ENCODE measurements at regions not wholly inside any gene's neighbourhood (a gene's known extent, or its start where the extent isn't known, plus 50 kb on each side); places are given as distances from the start of the nearest gene placed in this dataset.

DNA sequence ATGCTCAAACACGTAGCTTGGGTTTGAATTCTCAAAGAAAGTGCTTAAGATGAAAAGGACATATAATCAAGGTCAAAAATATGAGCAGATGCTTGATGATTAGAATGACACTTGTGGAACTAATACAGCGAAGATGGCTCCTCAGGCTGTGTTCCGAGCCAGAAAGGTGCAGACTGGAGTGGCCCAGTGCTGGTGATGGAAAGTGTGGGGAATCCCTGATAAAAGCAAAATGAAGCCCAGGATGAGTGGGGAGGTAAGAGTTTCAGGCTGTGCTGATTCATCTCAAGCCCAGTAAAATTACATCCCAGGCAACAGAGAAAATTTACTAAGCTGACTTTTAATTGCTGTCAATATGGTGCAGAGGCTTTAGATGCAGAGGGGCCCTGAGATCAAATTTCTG is 77.8 kb upstream of the IKZF1 start:
- FAIRE-seq (no peak), DNase-seq (ENCODE audit: low read depth) (no peak)
- H2AFZ ChIP-seq (ENCODE audit: low read depth, low read length) = no peak overlapping the region
- H3K79me2 ChIP-seq (ENCODE audit: insufficient read depth, low read length) = no peaks in the 10 kb centered on the region
- no peak overlapping the region for H3K9ac ChIP-seq (ENCODE audit: low read length)
- no peaks in the 10 kb centered on the region for H4K20me1 ChIP-seq (ENCODE audit: insufficient read depth, low read length)
- peaks cover 10% of the 10 kb centered on the region for H3K9me3 ChIP-seq (ENCODE audit: insufficient read depth, low read depth, low read length)
- H3K36me3 Mint-ChIP-seq (ENCODE audit: low read depth, unreplicated experiment) = no peaks in the 10 kb centered on the region
- peaks cover 11% of the 10 kb centered on the region for H3K9me3 Mint-ChIP-seq (ENCODE audit: unreplicated experiment)
- H3K4me1 ChIP-seq (ENCODE audit: insufficient read depth, low read length) = no peaks in the 10 kb centered on the region
- TF ChIP-seq, protein P1, sequence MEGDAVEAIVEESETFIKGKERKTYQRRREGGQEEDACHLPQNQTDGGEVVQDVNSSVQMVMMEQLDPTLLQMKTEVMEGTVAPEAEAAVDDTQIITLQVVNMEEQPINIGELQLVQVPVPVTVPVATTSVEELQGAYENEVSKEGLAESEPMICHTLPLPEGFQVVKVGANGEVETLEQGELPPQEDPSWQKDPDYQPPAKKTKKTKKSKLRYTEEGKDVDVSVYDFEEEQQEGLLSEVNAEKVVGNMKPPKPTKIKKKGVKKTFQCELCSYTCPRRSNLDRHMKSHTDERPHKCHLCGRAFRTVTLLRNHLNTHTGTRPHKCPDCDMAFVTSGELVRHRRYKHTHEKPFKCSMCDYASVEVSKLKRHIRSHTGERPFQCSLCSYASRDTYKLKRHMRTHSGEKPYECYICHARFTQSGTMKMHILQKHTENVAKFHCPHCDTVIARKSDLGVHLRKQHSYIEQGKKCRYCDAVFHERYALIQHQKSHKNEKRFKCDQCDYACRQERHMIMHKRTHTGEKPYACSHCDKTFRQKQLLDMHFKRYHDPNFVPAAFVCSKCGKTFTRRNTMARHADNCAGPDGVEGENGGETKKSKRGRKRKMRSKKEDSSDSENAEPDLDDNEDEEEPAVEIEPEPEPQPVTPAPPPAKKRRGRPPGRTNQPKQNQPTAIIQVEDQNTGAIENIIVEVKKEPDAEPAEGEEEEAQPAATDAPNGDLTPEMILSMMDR (IDR thresholded peaks at IDR 0.05; ENCODE audit: insufficient read depth, low read depth, low read length) = no peak
- TF ChIP-seq EZH2 (IDR thresholded peaks at IDR 0.05; ENCODE audit: insufficient read depth, low read length) = no peak
- no peaks in the 10 kb centered on the region for H3K4me1 Mint-ChIP-seq (ENCODE audit: low read depth, unreplicated experiment)
- no peaks in the 10 kb centered on the region for H3K27me3 Mint-ChIP-seq (ENCODE audit: low read depth, unreplicated experiment)
- H3K27ac ChIP-seq (ENCODE audit: low read depth, low read length) = no peak overlapping the region
- H3K27me3 ChIP-seq (ENCODE audit: insufficient read depth, low read length) = no peaks in the 10 kb centered on the region
- no peak overlapping the region for H3K4me2 ChIP-seq (ENCODE audit: low read length)
- H3K4me3 ChIP-seq (ENCODE audit: insufficient read depth, low read depth, low read length) = no peak overlapping the region
- H3K27ac Mint-ChIP-seq (ENCODE audit: unreplicated experiment) = no peak overlapping the region
- H3K36me3 ChIP-seq (ENCODE audit: insufficient read depth, low read length) = no peaks in the 10 kb centered on the region
- no peak overlapping the region for H3K4me3 Mint-ChIP-seq (ENCODE audit: unreplicated experiment)

DNA sequence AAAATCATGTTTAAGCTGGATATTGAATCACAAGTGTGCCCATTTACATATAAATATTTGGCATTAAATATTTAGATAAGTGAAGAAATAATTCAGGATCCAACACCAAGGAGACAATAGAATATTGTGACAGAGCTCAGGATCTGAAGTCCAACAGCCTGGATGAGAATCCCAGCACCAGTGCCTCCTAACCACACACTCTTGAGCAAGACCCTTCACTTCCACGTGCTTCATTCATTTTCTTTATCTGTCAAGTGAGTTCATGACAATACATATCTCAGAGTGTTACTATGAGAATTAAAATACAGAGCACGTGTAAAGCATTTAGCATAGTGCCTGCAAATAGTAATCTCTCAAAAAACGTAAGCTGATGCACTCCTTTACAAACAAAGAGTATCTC is 78.4 kb upstream of the IKZF1 start:
- Histone ChIP-seq H3K4me1 (ENCODE audit: insufficient read depth, low read length) (no peaks in the 10 kb centered on the region), H4K20me1 (ENCODE audit: insufficient read depth, low read length) (no peaks in the 10 kb centered on the region), H3K27me3 (ENCODE audit: insufficient read depth, low read length) (no peaks in the 10 kb centered on the region), H3K79me2 (ENCODE audit: insufficient read depth, low read length) (no peaks in the 10 kb centered on the region), H3K4me2 (ENCODE audit: low read length) (no peak overlapping the region), H3K9ac (ENCODE audit: low read length) (no peak overlapping the region), H3K27ac (ENCODE audit: low read depth, low read length) (no peak overlapping the region), H3K4me3 (ENCODE audit: insufficient read depth, low read depth, low read length) (no peak overlapping the region), H3K36me3 (ENCODE audit: insufficient read depth, low read length) (no peaks in the 10 kb centered on the region), H2AFZ (ENCODE audit: low read depth, low read length) (no peak overlapping the region), H3K9me3 (ENCODE audit: insufficient read depth, low read depth, low read length) (peaks cover 10% of the 10 kb centered on the region)
- Mint-ChIP-seq H3K27ac (ENCODE audit: unreplicated experiment) (no peak overlapping the region), H3K4me3 (ENCODE audit: unreplicated experiment) (no peak overlapping the region), H3K36me3 (ENCODE audit: low read depth, unreplicated experiment) (no peaks in the 10 kb centered on the region), H3K27me3 (ENCODE audit: low read depth, unreplicated experiment) (no peaks in the 10 kb centered on the region), H3K4me1 (ENCODE audit: low read depth, unreplicated experiment) (no peaks in the 10 kb centered on the region), H3K9me3 (ENCODE audit: unreplicated experiment) (peaks cover 10% of the 10 kb centered on the region)
- FAIRE-seq = no peak
- TF ChIP-seq EZH2 (IDR thresholded peaks at IDR 0.05; ENCODE audit: insufficient read depth, low read length) = no peak
- TF ChIP-seq, protein P1 (IDR thresholded peaks at IDR 0.05; ENCODE audit: insufficient read depth, low read depth, low read length) = no peak
- DNase-seq (ENCODE audit: low read depth) = no peak

DNA sequence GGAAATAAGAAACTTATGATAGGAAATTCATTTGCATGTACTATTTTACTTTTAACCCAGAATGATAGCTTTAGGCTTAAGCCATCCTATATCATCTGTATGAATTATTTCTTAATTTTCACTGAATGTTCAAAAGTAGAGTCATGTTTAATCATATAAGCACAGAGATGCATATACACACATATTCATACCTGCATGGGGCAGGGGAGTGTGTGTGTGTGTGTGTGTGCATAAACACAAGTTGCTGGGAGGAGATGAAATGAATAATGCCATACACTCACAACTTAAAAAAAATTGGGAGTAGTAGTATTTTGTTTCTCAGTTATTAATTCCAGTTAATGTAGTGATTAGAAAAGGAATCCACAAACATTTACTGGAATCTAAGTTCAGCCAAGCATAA is 83.1 kb upstream of the IKZF1 start:
- no peak overlapping the region for H3K27ac Mint-ChIP-seq (ENCODE audit: unreplicated experiment)
- no peak for DNase-seq (ENCODE audit: low read depth)

More for the DNA sequence above, 83.1 kb upstream of the IKZF1 start:
- no peak overlapping the region for H2AFZ ChIP-seq (ENCODE audit: low read depth, low read length)
- no peak overlapping the region for H3K4me2 ChIP-seq (ENCODE audit: low read length)
- H3K9me3 ChIP-seq (ENCODE audit: insufficient read depth, low read depth, low read length) = peaks cover 6% of the 10 kb centered on the region
- no peaks in the 10 kb centered on the region for H3K36me3 ChIP-seq (ENCODE audit: insufficient read depth, low read length)
- TF ChIP-seq, protein P1 (IDR thresholded peaks at IDR 0.05; ENCODE audit: insufficient read depth, low read depth, low read length) = no peak
- no peak for TF ChIP-seq EZH2 (IDR thresholded peaks at IDR 0.05; ENCODE audit: insufficient read depth, low read length)
- Mint-ChIP-seq H3K4me3 (ENCODE audit: unreplicated experiment) (no peak overlapping the region), H3K9me3 (ENCODE audit: unreplicated experiment) (peaks cover 7% of the 10 kb centered on the region), H3K36me3 (ENCODE audit: low read depth, unreplicated experiment) (no peaks in the 10 kb centered on the region), H3K27me3 (ENCODE audit: low read depth, unreplicated experiment) (peaks cover 14% of the 10 kb centered on the region), H3K4me1 (ENCODE audit: low read depth, unreplicated experiment) (no peaks in the 10 kb centered on the region)
- no peaks in the 10 kb centered on the region for H3K27me3 ChIP-seq (ENCODE audit: insufficient read depth, low read length)
- no peak overlapping the region for H3K4me3 ChIP-seq (ENCODE audit: insufficient read depth, low read depth, low read length)
- H4K20me1 ChIP-seq (ENCODE audit: insufficient read depth, low read length) = no peaks in the 10 kb centered on the region
- H3K9ac ChIP-seq (ENCODE audit: low read length) = no peak overlapping the region
- H3K79me2 ChIP-seq (ENCODE audit: insufficient read depth, low read length) = no peaks in the 10 kb centered on the region
- no peaks in the 10 kb centered on the region for H3K4me1 ChIP-seq (ENCODE audit: insufficient read depth, low read length)
- H3K27ac ChIP-seq (ENCODE audit: low read depth, low read length) = no peak overlapping the region
- FAIRE-seq = no peak

Measured in astrocyte (in vitro differentiated cells and primary cell).